ENCODE measurements at regions not wholly inside any gene's neighbourhood (a gene's known extent, or its start where the extent isn't known, plus 50 kb on each side); places are given as distances from the start of the nearest gene placed in this dataset.
"Not testable (repeated sequence)": the region's sequence is repeated elsewhere in the genome, so short reads cannot be mapped to it uniquely, and the experiment has no call there.

- H3K27ac Mint-ChIP-seq = no peak overlapping the region
- H3K27me3 Mint-ChIP-seq (ENCODE audit: low read depth) = no peaks in the 10 kb centered on the region
- H3K9me3 Mint-ChIP-seq = no peaks in the 10 kb centered on the region
- no peak for TF ChIP-seq CTCF (IDR thresholded peaks at IDR 0.05; ENCODE audit: unreplicated experiment)
- H3K36me3 Mint-ChIP-seq = no peaks in the 10 kb centered on the region
- H3K4me1 Mint-ChIP-seq = peaks cover 63% of the 10 kb centered on the region
- no peak overlapping the region for H3K4me3 Mint-ChIP-seq
- no peak for DNase-seq (ENCODE audit: low spot score in 2 of 2, unreplicated experiment in 2 of 2)
Observed at GRCh38 chr3:72272356-72272755, 487.4 kb upstream of the PROK2 start.

DNA sequence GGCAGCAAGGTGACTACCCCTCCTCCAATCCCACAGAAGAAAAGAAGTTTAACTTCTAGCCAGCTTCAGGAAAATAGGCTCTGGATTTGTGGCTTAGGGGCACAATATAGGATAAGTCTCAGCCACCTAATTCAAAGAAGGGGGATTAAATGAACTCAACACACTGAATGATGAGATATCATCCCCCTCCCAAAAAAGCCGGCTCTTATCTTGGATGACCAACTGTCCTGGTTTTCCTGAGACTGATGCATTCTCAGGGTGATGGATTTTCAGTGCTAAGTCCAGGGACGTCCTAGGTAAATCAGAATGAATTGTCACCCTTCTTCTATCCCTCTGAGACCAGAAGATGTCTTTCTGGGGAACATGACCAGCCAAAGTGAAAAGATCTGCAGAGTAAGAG lies 487.0 kb upstream of the PROK2 start:
- peaks cover 63% of the 10 kb centered on the region for H3K4me1 Mint-ChIP-seq
- H3K9me3 Mint-ChIP-seq = no peaks in the 10 kb centered on the region
- no peak overlapping the region for H3K4me3 Mint-ChIP-seq
- no peaks in the 10 kb centered on the region for H3K36me3 Mint-ChIP-seq
- H3K27me3 Mint-ChIP-seq (ENCODE audit: low read depth) = no peaks in the 10 kb centered on the region
- no peak for TF ChIP-seq CTCF (IDR thresholded peaks at IDR 0.05; ENCODE audit: unreplicated experiment)
- DNase-seq (ENCODE audit: low spot score in 2 of 2, unreplicated experiment in 2 of 2) = no peak
- H3K27ac Mint-ChIP-seq = no peak overlapping the region

GRCh38 chr3:72271216-72271615 lies 486.3 kb upstream of the PROK2 start:
- no peaks in the 10 kb centered on the region for H3K36me3 Mint-ChIP-seq
- no peak overlapping the region for H3K27ac Mint-ChIP-seq
- H3K9me3 Mint-ChIP-seq = no peaks in the 10 kb centered on the region
- DNase-seq (ENCODE audit: low spot score in 2 of 2, unreplicated experiment in 2 of 2) = no peak
- no peaks in the 10 kb centered on the region for H3K27me3 Mint-ChIP-seq (ENCODE audit: low read depth)
- H3K4me3 Mint-ChIP-seq = no peak overlapping the region
- peaks cover 63% of the 10 kb centered on the region for H3K4me1 Mint-ChIP-seq
- no peak for TF ChIP-seq CTCF (IDR thresholded peaks at IDR 0.05; ENCODE audit: unreplicated experiment)

GRCh38 chr3:72270730-72271129 lies 485.8 kb upstream of the PROK2 start:
- Mint-ChIP-seq H3K4me1 (peaks cover 63% of the 10 kb centered on the region), H3K9me3 (no peaks in the 10 kb centered on the region), H3K27me3 (ENCODE audit: low read depth) (no peaks in the 10 kb centered on the region), H3K36me3 (no peaks in the 10 kb centered on the region), H3K4me3 (no peak overlapping the region), H3K27ac (peak overlapping the region; percentile 78)
- no peak for TF ChIP-seq CTCF (IDR thresholded peaks at IDR 0.05; ENCODE audit: unreplicated experiment)
- DNase-seq (ENCODE audit: low spot score in 2 of 2, unreplicated experiment in 2 of 2) = no peak

DNA sequence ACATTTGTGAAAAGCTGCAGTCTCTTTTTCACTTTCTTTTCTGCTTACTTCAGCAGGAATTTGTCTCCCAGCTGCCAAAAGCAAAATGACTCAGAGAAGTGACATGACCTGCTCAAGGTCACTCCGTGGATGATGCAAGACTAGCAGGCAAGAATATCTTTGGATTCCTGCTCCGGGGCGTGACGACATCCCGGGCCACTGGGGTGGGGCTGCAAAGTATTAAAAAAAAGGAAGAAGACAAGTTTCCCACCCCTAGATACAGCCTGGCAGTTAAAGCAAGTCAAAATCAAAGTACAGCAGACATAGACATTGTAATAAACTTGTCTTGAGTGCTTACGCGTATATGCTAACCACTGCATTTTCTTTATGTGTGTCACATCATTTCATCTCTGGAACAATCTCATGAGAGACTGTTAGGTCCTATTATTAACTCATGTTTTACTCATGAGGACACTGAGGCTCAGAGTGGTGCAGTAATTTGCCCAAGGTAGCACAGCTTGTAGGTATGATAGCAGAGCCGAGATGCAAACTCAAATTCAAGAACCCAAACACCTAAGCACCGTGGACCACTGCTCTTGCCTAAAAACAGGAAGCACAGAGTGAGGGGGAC lies 485.2 kb upstream of the PROK2 start:
- Mint-ChIP-seq H3K9me3 (no peaks in the 10 kb centered on the region), H3K36me3 (no peaks in the 10 kb centered on the region), H3K27me3 (ENCODE audit: low read depth) (no peaks in the 10 kb centered on the region), H3K4me1 (peaks cover 58% of the 10 kb centered on the region), H3K27ac (peak overlapping the region; percentile 78), H3K4me3 (no peak overlapping the region)
- DNase-seq (ENCODE audit: low spot score in 2 of 2, unreplicated experiment in 2 of 2) = no peak
- TF ChIP-seq CTCF (IDR thresholded peaks at IDR 0.05; ENCODE audit: unreplicated experiment) = no peak

DNA sequence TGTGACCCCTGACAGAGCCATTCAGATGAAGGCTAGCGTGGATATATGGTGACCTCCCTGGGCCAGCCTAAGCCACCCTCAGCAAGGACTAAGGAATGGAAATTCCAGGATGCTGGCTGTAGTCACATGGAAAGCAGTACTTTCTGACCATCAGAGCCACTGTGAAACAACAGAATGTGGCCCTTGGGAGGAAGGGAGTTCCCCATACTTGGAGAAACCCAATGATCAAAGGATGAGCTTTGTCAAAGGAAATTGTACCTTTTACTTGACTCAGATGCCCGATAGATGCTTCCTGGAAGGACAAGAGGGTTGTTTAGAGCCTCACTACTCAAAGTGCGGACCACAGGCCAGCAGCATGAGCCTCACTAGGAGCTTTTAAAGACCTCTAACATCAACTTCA lies 484.5 kb upstream of the PROK2 start:
- no peak for DNase-seq (ENCODE audit: low spot score in 2 of 2, unreplicated experiment in 2 of 2)
- Mint-ChIP-seq H3K36me3 (no peaks in the 10 kb centered on the region), H3K4me3 (no peak overlapping the region), H3K4me1 (peaks cover 51% of the 10 kb centered on the region), H3K9me3 (no peaks in the 10 kb centered on the region), H3K27me3 (ENCODE audit: low read depth) (no peaks in the 10 kb centered on the region), H3K27ac (peak overlapping the region; percentile 78)
- TF ChIP-seq CTCF (IDR thresholded peaks at IDR 0.05; ENCODE audit: unreplicated experiment) = no peak

DNA sequence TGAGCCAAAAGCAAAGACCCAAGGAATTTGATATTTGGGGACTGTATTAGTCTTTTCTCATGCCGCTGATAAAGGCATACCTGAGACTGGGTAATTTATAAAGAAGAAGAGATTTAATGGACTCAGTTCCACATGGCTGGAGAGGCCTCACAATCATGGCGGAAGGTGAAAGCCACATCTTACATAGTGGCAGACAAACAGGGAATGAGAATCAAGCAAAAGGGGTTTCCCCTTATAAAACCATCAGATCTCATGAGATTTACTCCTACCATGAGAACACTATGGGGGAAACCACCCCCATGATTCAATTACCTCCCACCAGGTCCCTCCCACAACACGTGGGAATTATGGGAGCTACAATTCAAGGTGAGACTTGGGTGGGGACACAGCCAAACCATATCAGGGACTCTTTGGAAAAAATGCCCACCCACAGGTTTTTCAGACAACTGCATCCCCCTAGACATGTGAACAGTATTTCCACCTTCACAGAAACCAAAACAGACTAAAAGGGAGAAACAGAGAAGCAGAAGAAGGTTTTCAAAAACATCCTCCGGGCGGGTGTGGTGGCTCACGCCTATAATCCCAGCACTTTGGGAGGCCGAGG lies 482.1 kb upstream of the PROK2 start:
- peaks cover 29% of the 10 kb centered on the region for H3K4me1 Mint-ChIP-seq
- H3K27ac Mint-ChIP-seq; H3K9me3 Mint-ChIP-seq; H3K36me3 Mint-ChIP-seq; H3K27me3 Mint-ChIP-seq (ENCODE audit: low read depth); H3K4me3 Mint-ChIP-seq; DNase-seq (ENCODE audit: low spot score in 2 of 2, unreplicated experiment in 2 of 2): not testable (repeated sequence)
